HG03025 (cell line): ENCODE measurements at regions not wholly inside any gene's neighbourhood (a gene's known extent, or its start where the extent isn't known, plus 50 kb on each side); places are given as distances from the start of the nearest gene placed in this dataset.
A peak's percentile ranks its signal among the peaks of the same experiment; 100 is the strongest.

Experiments
- ATAC-seq: cut with Tn5 transposase; IDR thresholded peaks from one replicate; pipeline ENCODE4 v1.9.1; 2021; ENCODE audit warnings: mild to moderate bottlenecking, moderate library complexity; ENCODE audit not compliant: unreplicated experiment, low FRiP score

DNA sequence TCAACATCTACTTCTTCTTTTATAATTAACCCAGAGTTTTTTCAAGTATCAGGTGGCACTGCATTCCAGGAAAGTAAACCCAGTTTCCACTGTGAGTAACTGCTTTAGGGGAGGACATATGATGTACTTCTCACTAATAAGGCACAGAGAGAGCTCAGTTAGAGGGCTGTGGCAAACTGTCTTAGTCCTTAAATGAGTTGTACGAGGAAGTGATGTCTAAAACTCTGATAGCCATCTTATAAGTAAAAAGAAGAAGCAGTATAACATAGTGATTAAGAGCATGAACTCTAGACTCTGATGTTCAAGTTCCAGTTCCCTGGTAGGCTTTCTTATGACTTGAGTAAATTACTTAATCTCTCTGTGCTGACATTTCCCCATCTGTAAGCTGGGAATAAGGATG, 58.7 kb upstream of the PTGS2 start:
- ATAC-seq: peak; percentile 76

- ATAC-seq: no peak
These were observed 56.9 kb upstream of the PTGS2 start for GRCh38 chr1:186736971-186737685.

DNA sequence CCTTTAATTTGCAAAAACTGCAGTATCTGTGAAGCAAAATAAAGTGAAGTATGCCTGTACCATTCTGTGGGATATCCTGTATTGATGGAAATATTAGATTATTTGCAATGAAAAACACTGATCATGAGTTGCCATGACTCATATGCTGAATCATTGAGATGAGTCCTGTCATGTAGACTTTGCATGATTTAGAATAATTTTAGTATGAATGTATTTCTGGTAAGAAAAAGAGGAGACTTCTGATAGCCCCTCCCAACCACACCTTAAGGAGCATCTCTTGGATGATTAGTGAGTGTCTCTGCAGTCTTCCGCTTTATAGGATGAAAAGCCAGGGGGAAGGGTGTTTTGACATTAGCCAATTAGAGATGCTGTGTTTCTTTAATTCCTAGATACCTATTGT, 55.2 kb upstream of the PTGS2 start:
- ATAC-seq: no peak

DNA sequence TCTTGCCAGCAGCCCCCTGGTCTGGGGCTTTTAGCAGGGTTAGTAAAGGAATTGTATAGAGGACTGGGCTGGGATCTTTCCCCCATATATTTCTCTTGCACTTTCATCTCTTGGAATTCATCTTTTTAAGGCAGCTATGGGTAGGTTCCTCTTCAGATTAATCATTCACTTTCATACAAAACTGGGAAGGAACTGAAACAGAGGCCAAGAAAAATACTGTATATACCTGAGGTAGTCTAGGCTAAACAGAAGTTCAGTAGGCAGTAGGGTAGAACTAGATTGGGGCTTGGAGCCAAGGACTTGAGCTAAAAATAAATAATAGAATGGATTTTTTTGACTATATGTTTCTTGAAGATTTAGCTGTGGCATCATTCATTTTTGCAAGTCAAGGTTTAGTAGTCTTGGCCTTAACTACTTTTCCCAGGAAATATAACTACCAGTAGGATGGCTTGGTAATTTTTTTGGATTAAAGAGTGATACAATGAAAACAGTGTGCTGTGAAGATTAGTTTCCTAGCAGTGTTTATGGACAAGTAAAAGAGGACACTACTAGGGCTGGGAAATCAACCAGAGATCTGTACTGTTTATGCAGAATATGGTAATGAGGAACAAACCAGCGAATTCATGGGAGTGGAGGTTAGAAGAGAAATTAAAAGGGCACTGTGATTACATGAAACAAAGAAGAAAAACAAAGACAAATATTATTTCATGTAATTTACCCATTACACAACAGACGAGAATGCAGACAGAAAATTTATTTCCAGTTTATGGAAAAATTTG, 50.9 kb upstream of the PTGS2 start:
- ATAC-seq: no peak
